ENCODE measurements at regions not wholly inside any gene's neighbourhood (a gene's known extent, or its start where the extent isn't known, plus 50 kb on each side); places are given as distances from the start of the nearest gene placed in this dataset.
"Not testable (repeated sequence)": the region's sequence is repeated elsewhere in the genome, so short reads cannot be mapped to it uniquely, and the experiment has no call there.

DNA sequence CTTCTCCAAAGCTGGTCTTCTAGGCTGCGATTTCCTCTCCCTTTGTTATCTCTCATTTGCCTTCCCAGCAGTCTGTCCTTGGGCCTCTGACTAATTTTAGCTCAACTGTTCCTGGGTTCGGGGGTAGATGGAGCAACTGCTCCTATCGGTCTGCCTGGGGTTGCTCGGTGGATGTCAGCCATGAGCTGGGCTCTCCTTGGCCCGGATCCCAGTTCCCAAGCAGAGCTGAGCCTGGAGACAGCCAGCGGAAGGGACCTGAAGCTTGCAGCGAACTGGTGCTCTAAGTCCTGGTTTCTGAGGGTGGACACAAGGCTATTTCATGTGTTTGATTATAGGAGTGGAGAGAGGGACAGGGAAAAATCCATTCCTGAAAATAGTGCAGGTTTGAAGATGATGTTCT is 423.0 kb downstream of the RPS6KC1 start:
- DNase-seq = no peak

GRCh38 chr1:213481395-213481794 is 430.4 kb downstream of the RPS6KC1 start:
- DNase-seq = no peak

DNA sequence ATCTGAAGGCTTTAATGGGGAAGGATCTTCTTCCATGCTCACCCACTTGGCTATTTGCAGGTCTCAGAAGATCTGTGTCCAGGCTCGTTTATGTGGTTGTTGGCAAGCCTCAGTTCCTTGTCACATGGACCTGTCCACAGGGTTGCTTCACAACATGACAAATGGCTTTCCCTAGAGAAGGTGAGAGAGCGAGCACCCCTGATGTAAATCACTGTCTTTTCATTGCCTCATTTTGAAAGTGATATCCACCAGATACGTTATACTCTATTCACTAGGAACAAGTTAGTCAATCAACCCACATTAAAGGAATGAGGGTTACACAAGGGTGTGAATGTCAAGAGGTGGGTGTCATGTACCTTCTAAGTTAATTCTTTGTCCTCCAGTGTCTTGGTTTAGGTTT is 433.3 kb downstream of the RPS6KC1 start:
- no peak for DNase-seq

DNA sequence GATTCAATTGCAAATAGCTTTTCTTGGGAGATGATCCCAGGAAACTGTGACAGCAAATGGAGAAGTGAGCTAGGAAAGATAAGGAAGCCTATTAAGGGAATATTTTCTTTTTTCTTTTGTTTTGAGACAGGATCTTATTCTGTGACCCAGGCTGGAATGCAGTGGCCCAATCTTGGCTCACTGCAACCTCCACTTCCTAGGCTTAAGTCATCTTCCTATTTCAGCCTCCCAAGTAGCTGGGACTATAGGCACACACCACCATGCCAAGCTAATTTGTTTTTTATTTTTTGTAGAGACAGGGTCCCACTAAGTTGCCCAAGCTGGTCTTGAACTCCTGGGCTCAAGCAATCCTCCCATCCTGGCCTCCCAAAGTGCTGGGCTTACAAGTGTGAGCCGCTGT is 433.7 kb downstream of the RPS6KC1 start:
- DNase-seq = no peak

DNA sequence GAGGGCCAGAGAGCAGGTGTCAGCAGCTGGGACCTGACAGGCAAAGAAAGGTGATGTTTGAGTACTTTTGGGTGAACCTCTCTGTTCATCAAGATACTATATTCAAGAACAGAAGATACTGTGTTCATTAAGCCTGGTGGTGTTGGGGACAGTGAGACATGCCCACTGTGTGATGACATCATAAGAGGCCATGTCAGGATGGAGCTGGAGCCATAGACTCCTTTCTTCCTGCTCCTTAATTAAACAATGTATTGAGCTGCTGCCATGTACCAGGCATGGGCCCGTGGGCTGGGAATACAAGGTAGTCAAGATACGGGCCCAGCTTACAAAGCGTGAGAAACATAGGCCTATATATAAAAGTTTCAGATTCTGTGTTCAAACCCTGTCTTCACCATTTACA is 435.4 kb downstream of the RPS6KC1 start:
- no peak for DNase-seq

- DNase-seq = no peak
These were observed 440.4 kb downstream of the RPS6KC1 start for GRCh38 chr1:213491468-213491867.

GRCh38 chr1:213492161-213493041 is 441.4 kb downstream of the RPS6KC1 start:
- DNase-seq = no peak

- no peak for DNase-seq
These were observed 448.4 kb downstream of the RPS6KC1 start for GRCh38 chr1:213499444-213499843.

DNA sequence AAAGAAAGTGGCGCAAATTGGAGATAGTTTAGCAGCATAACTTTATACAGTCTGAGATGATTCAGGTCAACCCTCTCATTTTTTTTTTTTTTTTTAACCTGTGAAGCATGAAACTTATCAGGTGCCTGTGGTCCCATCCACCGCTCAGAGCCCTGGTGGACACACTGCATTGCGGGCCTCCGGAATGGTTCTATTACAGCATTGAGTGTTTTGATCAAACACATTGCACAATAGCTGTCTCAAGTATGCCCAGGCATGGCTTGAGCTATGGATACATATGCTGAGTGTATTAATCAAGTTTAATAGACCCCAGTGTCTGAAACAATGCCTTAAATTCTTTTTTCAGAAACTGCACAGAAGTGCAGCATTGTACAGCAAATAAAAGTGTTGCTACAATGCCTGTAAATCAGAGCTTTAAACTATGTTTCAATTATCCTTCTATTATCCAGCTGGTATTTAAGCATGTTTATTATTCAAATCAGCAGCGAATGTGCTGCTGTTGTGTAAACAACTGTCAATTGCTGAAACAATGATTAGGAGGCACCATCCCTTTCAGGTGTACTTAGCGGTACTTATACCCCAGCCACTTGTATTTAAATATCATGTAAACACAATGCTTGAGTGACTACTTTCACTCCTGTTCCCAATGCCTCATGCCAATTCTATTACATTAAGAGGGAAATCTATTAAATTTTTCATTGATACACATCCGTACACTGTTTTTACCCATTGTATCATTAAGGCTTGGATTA is 456.6 kb downstream of the RPS6KC1 start:
- no peak for DNase-seq

DNA sequence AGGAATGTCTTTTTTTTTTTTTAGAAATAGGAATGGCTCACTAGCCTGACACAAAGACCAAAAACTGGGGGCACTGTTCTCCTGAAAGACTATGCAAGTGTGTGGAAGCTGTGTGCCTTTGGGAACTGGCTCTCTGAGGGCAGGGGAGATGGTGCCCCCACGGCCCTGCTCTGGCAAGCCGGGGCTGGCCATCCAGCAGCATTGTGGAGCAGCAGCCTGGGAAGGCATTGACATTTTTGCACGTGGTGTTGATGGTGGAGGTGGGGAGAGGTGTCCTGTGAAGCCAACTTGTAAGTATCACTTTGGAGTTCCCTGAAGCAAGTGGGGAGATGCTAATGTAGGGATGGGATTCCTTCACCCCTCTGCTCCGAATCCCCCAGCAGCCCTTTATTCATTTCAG is 460.1 kb downstream of the RPS6KC1 start:
- no peak for DNase-seq

DNA sequence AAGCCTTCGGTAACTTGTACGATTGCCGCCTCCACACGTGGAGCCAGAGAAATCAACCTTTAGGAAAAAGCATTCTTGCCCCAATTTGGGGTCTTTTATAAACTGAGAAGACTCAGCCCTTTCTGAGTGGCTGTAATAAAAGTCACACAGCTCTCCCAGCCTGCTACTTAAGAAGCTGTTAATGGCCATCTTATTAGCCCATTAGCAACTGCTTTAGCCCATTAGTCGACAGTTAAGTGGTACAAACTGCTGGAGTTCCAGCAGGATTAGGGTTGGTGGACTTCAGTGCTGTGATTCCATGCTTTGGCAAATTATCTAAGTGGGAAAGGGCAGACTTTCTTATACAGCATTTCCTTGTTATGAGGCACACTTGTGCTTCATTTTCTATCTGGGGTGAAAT is 461.3 kb downstream of the RPS6KC1 start:
- no peak for DNase-seq

DNA sequence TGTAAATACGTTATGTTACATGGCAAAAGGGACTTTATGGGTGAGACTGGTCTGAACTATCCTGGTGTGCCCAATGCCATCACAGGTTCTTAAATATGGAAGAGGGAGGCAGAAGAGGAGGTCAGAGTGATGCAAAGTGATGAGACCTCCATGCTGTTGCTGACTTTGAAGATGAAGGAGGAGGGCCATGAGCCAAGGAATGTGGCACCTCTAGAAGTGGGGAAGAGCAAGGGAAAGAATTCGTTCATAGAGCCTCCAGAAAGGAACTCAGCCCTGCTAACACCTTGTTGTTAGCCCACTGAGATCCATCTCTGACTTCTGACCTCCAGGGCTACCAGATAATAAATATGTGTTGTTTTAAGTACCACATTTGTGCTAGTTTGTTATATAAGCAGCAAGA is 462.0 kb downstream of the RPS6KC1 start:
- DNase-seq = no peak

DNA sequence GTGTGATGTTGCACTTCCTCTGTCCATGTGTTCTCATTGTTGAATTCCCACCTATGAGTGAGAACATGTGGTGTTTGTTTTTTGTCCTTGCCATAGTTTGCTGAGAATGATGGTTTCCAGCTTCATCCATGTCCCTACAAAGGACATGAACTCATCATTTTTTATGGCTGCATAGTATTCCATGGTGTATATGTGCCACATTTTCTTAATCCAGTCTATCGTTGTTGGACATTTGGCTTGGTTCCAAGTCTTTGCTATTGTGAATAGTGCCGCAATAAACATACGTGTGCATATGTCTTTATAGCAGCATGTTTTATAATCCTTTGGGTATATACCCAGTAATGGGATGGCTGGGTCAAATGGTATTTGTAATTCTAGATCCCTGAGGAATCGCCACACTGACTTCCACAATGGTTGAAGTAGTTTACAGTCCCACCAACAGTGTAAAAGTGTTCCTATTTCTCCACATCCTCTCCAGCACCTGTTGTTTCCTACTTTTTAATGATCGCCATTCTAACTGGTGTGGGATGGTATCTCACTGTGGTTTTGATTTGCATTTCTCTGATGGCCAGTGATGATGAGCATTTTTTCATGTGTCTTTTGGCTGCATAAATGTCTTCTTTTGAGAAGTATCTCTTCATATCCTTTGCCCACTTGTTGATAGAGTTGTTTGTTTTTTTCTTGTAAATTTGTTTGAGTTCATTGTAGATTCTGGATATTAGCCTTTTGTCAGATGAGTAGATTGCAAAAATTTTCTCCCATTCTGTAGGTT is 463.6 kb downstream of the RPS6KC1 start:
- DNase-seq = not testable (repeated sequence)

GRCh38 chr1:213519098-213519497 is 468.1 kb downstream of the RPS6KC1 start:
- DNase-seq = no peak

DNA sequence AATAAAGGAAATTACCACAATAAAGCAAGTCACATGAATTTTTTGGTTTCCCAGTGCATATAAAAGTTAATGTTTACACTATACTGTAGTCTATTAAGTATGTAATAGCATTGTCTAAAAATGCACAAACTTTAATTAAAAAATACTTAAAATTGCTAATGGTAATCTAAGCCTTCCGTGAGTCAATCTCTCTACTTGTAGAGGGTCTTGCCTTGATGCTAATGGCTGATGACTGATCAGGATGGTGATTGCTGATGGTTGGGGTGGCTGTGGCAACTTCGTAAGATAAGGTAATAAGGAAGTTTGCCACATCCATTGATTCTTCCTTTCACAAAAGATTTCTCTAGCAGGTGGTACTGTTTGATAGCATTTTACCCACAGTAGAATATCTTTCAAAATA is 466.6 kb upstream of the PROX1 start:
- no peak for DNase-seq

- DNase-seq = no peak
These were observed 463.9 kb upstream of the PROX1 start for GRCh38 chr1:213523781-213524398.

GRCh38 chr1:213526306-213526705 is 461.5 kb upstream of the PROX1 start:
- no peak for DNase-seq

DNA sequence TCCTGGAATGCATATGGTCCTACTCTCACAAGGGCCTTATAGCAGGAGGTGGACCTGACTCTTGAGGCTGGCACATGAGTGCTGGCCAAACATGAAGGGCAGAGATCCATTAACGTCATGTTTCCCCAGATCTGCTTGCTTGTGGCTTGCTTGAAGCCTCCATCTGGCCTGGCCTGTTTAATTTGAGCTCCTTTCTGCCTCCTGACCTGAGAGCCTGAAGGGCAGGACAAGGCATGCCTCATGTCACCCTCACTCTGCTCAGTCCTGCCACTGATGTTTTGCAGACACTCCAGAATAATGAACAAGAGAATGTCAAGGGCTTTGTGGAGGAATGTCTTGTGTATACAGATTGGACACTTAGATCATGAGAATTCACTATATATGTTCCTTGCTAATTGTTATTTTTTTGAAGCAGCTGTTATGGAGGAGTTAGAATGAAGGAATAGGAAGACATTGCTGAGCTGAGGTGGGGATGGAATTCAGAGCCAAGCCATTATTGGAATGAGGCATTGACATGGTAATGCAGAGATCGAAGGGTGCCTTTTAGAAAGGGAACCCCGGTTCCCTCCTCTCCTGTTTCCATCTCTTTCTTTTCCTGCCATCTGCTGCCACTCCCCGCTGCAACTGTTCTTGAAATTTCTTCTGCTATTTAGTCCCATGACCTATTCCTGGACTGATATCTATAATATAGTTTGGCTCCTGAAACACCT is 457.0 kb upstream of the PROX1 start:
- DNase-seq = no peak

DNA sequence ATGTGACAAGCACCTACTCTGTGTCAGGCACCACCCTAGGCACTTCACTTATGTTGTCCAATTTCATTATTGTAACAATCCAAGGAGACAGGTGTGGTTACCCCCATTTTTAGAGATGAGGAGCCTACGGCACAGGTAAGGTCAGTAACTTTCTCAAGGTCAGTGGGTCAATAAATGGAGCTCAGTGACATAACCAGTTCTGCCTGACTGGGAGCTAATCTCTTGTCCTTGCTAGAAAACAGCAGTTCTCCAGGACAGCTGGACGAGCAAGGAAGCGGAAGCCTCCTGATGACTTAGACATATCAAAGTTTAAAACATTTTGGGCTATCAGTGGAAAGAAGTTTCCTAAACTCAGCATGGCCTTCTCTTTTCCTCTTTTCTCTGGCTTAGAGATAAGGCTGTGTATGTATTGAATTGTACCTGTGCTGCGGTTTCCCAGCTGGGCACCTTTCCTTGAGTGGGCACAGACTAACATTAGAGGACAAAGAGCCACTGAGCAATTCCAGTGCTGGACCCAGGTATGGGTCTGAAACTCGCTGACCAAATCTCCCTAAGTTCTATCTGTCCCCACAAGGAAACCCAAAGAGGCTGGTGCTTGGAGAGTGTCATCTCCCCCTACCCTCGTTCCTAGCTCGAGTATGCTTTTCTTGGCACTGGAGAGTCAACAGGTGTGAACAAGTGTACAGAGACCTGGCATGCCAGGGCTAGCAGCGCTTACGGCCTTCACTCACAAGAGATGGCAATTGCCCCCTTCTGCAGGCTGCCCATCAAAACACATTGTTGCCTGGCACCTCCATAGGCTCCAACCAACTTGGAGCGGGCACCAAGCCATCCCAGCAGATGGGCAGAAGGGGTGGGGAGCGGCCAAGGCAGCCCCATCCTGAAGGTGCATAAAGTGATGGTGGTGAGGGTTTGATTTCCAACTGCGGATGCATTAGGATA is 456.1 kb upstream of the PROX1 start:
- DNase-seq = no peak

- no peak for DNase-seq
These were observed 454.6 kb upstream of the PROX1 start for GRCh38 chr1:213533125-213533524.

- no peak for DNase-seq
These were observed 452.1 kb upstream of the PROX1 start for GRCh38 chr1:213535679-213536078.
